ENCODE measurements at regions not wholly inside any gene's neighbourhood (a gene's known extent, or its start where the extent isn't known, plus 50 kb on each side); places are given as distances from the start of the nearest gene placed in this dataset.

DNA sequence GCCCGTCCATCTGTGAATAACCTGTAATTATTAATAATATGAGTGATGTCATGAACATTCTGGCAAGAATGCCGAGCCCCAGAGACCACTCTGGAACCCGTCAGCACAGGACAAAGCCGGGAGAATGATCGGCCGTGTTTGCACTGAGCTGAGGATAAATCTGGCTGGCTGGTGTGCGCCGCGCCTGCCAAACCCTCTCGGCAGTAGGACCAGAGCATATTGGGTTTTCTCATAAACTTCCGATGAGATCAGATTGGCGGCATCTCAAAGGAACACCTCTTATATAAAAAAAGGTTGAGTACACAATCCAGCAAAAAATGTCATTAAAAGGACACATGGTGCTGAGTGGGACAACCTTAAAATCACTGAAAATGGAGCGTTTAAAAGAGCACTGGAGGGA is 296.0 kb upstream of the MKI67 start:
- TF ChIP-seq, protein P1, sequence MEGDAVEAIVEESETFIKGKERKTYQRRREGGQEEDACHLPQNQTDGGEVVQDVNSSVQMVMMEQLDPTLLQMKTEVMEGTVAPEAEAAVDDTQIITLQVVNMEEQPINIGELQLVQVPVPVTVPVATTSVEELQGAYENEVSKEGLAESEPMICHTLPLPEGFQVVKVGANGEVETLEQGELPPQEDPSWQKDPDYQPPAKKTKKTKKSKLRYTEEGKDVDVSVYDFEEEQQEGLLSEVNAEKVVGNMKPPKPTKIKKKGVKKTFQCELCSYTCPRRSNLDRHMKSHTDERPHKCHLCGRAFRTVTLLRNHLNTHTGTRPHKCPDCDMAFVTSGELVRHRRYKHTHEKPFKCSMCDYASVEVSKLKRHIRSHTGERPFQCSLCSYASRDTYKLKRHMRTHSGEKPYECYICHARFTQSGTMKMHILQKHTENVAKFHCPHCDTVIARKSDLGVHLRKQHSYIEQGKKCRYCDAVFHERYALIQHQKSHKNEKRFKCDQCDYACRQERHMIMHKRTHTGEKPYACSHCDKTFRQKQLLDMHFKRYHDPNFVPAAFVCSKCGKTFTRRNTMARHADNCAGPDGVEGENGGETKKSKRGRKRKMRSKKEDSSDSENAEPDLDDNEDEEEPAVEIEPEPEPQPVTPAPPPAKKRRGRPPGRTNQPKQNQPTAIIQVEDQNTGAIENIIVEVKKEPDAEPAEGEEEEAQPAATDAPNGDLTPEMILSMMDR (IDR thresholded peaks at IDR 0.05; ENCODE audit: poor library complexity): no peak
- no peak for TF ChIP-seq EZH2 (IDR thresholded peaks at IDR 0.05; ENCODE audit: borderline replicate concordance)
- no peak for TF ChIP-seq EZH2phosphoT487 (IDR thresholded peaks at IDR 0.05; ENCODE audit: low read depth, severe bottlenecking, unreplicated experiment)
